HG03045 (cell line): ENCODE measurements at regions not wholly inside any gene's neighbourhood (a gene's known extent, or its start where the extent isn't known, plus 50 kb on each side); places are given as distances from the start of the nearest gene placed in this dataset.

Source experiments
- ATAC-seq: cut with Tn5 transposase; IDR thresholded peaks from one replicate; pipeline ENCODE4 v1.9.1; 2021; ENCODE audit warnings: mild to moderate bottlenecking, moderate library complexity; ENCODE audit not compliant: unreplicated experiment

DNA sequence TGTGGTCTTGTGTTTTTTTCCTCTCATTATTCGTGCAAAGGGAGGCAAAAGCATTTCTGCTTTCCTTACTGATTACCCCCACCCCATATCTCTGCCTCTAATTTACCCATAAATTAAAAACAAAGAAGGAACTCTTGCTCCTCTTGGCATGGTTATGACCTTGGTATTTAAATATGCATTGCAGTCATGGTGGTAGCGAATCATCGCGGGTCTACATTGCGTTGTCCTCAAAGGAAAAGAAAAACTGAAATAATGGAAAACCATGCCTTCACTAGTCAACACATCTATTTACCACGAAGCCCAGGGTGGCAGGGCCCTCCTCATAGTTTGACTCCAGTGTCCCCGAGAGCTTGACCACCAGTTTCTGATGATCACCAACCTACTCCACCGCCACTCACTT is 126.7 kb upstream of the PARP11 start:
- ATAC-seq, result no peak

DNA sequence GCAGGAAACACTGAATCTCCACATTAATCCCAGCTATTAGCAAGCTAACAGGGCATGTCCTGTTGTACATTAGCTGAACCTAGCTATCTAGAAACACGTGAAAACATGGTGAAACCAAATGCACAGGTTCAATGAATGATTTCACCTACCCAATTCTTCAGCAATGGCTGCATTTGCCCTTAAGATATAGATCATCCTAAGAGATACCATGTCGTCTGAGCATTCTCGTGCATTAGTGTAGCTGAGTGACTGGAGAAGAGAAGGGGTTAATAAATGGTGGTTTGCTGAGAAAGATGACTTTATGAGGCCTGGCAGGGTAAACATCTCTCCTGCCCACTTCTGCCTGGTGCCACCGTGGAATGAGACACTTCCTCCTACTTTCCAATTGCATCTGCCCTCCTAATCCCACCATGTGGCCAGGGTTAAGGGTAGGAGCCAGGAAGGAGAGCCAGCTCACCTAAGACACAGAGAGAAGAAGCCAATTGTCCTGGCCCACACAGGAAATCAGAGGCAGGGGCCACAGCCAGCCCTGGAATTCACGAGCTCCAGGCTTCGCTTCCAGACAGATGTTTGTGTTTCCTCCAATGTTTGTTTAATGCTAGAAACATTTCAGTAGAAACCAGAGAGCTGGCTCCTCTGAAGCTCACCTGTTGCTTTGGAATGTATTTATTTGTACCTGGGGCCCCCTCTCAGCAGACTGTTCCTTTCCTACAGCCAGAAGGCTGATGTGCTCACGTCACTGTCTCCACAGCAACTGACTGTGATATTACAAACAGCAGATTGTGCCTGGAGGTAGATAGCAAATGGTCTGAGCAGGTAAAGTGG is 126.0 kb upstream of the PARP11 start:
- ATAC-seq, result no peak

DNA sequence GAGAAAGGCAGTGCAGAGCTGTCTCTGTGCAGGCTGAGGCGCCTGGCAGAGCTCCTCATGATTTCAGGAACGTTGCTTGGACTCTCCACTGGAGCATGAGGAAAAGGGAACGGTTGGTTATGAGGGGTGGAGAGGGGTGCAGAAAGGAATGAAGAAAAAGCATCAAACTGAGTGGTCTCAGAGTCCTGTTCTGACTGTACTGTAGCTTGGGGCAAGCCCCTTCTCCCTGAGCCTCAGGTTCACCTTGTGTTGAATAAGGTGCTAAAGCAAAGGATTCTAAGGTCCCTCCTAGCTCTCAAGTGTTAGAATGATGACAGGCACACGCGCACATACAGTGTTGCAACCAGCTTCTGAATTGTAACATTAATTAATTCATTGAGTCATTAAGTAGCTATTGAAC is 125.2 kb upstream of the PARP11 start:
- no peak for ATAC-seq

DNA sequence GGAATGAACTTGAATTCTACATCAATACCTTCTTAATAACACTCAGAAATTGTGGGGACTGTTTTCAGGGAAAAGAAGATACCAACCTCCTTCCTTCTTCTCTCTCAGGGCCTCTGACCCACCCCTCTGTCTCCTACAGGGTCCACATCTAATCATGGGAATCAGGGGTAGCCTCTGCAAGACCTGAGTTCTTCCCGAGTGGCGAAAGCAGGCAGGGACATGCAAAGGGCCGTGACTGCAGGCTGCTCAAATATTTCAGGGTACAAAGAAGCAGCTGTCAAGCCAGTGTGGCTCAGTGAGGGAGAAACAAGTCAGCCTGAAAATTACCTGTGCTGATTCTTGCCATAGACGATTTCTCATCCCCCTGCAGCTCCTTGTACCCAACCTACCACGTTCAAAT is 123.1 kb upstream of the PARP11 start:
- ATAC-seq, result no peak

DNA sequence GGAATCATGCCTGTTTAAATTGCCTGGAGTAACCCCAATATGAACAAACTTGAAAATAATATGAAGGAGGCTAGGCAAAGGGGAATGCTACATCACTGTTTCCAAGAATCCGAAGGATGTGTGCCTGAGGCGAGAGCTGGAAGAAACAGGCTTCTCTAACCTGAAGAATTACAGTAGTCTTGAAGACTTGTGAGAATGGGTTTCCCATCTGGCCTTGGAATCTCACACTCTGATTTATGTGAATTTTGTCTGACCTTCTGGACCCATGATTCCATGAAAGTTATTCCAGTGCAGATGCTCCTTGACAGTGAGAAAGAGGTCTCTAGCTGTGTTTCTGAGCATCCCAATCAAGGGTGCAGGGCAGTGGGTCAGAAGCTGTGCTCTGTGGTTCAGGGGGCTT is 122.1 kb upstream of the PARP11 start:
- ATAC-seq, result no peak

DNA sequence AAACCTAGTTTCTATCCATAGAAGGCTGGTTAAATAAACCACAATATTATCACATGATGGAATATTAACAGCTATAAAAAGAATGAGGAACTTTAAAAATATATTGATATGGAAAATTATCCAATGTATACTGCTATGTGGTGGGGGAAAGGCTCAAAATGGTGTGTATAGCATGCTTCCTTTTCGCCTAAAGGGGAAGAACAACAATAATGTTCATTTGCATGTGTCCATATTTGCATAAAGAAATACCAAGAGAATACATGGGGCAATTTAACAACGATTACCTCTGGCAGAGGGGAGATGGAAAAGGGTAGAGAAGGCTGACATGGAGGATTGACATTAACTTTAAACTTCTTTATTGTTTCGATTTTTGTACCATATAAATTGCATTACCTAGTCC is 121.3 kb upstream of the PARP11 start:
- no peak for ATAC-seq

DNA sequence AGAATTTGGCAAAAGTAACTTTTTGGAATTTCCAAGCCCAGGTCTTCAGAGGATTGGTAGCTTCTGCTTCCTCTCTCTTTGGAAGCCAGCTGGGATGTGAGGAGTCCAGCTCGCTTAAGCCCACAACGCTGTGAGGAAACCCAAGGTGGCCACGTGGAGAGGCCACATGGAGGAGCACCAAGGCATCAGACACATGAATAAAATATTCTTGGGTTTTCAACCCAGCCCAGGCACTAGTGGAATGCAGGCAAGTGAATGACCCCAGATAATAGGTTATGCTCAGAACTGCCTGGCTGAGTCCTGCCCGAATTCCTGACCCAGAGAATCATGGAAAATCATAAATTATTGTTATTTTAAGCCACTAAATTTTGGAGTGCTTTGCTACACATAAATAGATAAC is 119.7 kb upstream of the PARP11 start:
- ATAC-seq, result no peak

DNA sequence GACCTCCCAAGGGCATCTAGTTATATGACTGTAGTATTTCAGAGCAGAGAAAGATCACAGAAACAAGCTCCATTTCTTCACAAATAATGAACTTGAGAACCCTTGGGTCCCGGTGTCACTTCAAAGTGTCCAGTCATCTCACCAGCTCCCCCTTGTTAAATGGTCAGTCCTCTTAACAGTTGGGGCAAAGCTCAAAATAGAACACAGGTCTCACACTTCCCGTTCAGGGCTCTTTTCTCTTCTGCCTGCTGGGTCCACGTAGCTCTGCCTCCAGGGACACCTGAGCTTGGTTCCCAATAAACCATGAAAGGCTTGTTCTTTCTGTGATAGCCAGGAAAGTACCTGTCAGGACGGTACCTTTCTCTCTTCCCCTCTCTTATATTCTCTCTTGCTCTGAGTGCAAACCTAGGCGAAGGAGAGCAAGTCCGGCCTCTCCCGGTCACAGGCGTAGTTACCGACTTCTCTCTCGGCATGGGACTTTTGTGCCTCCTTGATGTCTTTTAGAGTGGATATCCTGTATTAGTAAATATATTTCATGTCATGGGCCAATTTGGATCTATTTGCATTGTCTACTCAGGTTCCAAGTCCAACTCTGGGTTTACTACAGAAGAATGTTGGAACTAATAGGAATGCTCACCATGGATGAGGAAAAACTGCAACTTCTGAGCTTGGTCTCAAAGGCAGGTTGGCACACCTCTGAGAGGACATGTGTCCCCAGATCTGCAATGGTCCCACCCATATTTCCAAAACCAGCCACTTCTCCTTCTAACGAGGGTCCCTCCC is 118.8 kb upstream of the PARP11 start:
- ATAC-seq, result no peak

DNA sequence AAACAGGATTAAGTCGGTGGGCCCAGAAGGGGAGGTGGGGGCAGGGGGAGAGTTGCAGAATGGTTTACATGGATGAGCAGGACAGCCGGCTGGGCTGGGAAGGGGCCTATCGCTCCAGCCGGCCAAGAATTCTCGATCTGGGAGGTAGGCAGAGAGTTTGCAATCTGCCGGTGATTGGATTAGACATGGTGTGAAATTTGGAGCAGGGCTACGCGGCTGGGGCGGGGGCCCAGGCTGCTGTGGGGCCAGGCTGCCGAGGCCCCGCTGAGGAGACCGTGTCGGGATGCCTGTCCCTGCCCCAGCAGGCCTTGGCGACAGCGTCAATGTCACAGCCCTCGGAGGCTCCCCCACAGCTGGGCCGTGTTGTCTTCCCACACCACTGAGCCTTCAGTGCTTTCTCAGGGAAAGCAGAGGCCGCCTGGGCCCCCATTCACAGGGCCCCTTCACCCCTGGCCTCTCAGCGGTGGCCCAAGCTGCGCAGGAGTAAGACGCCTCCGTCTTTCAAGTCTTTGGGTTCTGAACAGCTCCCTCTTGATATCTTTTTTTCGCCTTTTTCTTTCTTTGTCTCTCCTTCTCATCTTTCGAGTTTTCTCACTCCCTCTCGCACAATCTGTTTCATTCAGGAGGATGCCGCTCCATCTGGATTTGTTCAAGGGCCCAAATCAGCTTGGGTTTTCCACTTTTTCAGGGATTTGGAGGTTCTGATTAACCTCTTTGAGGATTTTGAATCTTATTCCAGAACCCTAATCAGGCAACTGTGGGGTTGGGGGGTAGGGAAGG is 117.5 kb upstream of the PARP11 start:
- ATAC-seq, result no peak

DNA sequence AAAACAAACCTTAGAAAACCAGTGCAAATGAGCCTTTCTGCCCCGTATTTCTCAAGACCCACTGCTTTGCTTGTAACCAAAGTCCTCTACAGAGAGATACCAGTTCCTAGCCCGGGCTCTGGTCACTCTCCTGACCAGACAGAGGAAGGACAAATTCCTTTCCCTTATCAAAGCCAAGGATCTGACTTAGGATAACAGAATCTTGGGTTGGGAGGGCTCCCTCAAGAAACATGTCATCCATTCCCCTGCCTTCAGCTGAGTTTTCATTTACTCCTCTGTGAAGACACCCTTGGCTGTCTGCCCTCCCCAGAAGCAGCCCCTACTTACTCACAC is 116.0 kb upstream of the PARP11 start:
- ATAC-seq, result no peak

DNA sequence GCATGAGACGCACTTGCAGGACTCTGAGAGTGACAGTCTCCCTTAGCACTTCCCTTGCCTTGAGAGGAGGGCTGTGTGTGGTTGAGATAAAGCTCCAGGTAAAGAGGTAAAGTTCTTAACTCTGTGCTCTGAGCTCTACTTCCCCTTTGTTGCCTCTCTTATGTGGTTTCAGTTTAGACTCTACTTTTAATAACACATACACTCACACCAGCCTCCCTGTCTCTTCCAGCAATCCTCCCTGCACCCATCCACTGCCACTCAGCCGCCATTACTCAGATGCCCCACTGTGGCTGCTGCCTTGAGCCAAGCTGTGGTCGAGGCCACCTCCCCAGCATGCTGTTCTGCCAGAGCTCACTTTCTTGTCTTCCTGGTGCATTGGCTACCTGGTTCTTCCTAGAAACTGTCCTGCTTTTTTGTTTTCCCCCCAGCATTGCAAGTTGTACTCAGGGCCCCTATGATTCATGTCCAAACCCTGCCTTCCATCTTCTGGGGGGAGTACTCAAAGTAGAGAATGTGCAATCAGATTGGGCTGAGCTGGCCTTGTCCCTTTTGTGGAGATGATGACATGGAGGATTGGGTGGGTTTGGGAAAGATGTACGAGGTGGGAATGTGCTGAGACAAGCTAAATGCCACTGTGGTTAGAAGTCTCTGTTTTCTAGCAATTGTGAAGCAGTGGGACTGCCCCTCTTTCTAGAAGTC is 115.5 kb upstream of the PARP11 start:
- ATAC-seq, result no peak

DNA sequence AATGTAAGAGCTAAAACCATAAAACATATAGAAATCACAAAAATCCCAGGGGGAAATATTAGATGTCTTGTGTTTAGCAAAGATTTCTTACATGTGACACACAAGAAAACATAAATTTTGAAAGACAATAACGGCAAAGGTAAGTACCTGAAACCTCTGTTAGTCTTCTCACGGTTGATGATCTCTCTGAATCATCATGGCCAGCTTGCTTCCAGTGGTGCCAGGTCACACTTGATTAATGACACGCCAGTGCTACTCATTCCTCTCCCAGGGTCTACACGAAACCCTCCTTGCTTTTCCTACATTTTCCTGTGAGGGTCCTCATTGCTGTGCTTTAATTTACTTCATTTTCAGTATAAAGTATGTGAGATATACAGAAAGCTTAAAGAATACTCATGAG is 114.4 kb upstream of the PARP11 start:
- no peak for ATAC-seq

DNA sequence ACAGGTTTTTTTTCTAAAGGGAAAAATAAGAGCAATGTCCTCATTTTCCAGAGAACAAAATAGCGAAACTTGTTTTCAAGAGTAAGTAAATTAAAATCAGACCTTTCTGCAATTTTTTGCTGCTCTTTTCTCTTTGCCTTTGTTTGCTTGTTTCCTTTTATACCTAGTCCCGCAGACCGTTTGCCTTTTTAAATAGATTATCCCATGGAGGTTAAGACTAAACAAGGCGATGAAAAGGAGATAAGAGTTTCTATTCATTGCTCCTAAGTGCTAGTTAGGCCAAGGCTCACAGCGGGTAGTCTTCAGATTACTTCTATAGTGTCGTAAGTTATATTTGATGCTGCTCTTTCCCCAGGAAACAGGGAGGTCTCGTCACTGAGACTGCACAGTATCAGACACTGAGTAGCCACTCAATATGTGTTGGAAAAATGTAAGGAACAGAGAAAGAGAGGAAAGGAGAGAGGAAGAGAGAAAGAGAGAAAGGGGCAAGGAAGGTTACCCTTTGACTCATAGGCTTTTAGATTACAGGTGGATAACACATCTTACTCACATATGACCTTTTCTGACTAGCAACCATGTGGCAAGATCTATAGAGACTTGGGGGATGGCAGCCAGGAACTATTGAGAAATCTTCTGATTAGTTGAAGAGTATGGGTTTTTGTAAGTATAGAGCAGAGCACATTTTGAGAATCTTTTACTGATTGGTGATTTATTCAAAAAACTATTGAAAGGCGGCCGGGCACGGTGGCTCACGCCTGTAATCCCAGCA is 107.5 kb upstream of the PARP11 start:
- ATAC-seq, result no peak

DNA sequence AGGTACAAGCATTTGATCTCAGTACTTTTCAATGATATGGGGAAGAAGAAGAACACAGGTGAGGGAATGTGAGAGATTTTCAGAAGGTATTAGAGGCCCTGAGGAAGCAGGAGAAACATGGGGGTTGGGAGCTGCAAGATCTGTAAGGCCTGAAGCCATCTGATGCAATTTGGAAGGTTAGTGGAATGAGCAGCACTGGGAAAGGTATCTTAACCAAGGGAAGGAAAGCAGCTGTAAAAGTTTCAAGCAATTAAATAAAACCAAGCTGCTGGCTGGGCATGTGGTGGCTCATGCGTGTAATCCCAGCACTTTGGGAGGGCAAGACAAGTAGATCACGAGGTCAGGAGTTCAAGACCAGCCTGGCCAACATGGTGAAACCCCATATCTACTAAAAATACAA is 104.4 kb upstream of the PARP11 start:
- no peak for ATAC-seq

DNA sequence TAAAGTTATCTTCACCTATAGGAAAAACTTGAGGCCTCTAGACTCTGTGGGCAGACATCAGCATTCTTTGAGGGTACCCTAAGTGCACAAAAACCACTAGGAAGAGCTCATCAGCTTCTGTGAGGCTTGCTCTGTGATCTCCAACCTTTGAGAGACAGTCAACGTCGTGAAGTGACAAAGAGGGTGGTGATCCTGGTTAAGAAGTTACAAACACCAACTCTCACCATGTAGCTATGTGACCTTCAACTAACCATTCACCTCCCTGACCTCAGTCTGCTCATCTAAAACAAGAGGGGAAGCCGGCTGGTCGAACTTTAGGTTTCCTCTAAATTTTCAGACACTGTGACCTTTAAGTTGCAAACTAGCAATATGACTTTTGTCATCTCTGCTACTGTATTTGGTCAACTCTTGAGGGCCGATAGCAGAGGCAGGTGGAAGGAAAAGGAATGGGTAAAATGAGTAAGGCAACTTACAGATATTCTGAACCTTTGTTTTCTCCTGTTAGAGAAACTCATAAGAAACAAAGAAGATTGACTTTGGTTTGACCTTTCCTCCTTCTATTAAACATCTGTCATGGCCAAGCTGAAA is 103.2 kb upstream of the PARP11 start:
- ATAC-seq, result no peak

DNA sequence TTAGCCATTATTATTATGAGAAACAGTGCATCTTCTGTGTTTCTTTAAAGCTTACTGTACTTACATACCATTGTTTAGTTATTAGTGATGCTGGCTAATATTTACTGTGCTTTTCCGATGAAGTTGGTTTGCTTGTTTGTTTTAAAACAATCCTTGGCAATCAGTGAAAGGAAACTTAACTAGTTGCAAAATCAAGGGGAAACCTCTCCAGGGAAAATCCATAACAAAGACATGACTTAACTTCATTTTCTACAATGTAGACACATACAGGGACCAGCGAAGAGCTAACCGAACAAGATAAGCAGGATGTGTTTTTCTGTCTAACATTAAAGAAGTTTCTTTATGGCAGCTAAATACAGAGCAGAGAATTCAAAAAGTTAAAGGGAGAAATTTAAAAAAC is 102.5 kb upstream of the PARP11 start:
- no peak for ATAC-seq

DNA sequence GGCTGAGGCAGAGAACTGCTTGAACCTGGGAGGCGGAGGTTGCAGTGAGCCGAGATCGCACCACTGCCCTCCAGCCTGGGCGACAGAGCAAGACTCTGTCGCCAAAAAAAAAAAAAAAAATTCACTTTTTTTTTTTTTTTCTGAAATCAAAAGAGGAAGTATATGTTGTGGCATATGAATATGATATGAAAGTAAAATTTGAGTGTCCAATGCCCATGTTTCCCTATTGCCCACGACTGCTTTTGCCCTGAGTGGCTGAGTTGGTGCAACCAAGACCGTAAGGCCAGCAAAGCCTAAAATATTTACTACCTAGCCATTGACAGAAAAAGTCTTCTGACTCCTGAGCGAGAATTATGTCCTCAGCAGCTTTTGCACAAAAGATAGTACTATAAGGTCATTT is 101.7 kb upstream of the PARP11 start:
- no peak for ATAC-seq

DNA sequence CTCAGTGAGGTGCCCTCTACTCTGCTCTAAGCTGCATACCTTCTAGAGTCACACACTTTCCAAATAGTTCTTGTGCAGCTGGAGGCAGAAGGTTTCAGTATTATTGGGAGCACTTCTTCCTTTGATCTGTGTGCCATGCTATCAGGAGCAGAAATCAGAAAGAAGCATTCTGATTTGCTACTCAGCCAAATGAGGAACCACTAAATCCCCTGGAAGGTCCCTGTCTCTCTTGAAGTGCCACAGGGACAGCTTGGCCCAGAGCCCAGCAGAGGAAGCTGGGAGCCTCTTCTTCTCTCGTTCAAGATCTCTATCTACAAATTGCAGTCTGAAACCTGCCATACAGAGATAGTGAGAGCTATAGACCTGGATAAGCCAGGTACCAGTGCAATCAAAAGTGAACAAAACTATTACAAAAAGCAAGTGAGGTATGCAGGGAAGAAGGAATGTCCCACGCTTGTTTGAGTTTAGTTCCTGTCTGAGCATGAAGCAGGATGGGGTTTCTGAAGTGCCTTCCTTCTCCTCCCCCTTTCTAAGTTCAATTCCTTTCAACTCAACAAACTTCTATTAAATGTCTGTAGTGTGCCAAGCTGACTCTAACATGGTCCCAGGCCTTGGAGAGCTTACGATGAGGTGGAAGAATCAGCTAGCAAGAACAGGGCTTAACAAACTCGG is 100.9 kb upstream of the PARP11 start:
- ATAC-seq, result no peak

DNA sequence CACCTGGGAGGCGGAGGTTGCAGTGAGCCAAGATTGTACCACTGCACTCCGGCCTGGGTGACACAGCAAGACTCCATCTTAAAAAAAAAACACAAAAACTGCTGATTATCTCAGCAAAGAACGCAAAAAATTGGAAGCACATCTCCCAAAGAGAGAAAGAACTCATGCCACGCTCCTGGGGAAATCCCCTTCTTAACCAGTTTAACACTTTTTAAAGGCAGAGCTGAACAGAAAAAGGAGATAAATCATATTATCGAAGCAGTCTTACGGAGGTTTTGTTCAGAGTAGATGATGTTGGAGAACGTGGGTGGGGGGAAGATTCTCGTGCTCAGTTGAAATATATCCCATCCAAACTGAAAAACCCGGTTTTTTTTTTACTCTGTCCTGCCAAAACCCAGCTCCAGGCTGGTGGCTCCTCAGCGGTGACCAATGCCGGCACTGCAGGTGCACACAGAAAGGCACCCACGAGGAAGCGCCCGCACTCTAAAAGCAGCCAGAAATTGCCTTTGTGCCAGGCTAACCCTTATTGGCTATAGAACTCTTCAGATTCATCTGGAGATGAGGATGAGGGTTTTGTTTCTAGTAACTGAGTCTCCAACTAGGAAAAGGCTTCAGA is 100.2 kb upstream of the PARP11 start:
- ATAC-seq, result no peak
